ENCODE measurements at regions not wholly inside any gene's neighbourhood (a gene's known extent, or its start where the extent isn't known, plus 50 kb on each side); places are given as distances from the start of the nearest gene placed in this dataset.

DNA sequence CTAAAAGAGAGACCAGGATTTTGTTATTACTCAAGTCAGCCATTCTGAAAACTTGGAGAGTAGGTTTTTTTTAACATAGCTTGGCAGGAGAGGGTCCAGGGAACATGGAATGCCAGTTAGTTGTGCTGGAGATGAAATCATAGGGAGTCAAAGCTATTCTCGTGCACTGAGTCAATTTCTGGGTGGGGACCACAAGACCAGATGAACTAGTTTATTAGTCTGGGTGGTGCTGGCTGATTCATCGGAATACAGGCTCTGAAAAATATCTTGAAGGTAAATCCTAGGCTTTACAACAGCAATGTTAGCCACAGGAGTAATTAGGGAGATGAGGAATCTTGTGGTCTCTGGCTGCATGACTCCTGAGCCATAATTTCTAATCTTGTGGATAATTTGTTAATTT is 921.4 kb downstream of the TRIB2 start:
- ChIA-PET POLR2A (no interaction called here), CTCF (no interaction called here)
- no peak for TF ChIP-seq ZNF571 (tag by site-specific recombination; IDR thresholded peaks at IDR 0.05)
- TF ChIP-seq GLI2 (tag by site-specific recombination; IDR thresholded peaks at IDR 0.05; ENCODE audit: borderline replicate concordance, low read depth): no peak
- TF ChIP-seq, protein P1, sequence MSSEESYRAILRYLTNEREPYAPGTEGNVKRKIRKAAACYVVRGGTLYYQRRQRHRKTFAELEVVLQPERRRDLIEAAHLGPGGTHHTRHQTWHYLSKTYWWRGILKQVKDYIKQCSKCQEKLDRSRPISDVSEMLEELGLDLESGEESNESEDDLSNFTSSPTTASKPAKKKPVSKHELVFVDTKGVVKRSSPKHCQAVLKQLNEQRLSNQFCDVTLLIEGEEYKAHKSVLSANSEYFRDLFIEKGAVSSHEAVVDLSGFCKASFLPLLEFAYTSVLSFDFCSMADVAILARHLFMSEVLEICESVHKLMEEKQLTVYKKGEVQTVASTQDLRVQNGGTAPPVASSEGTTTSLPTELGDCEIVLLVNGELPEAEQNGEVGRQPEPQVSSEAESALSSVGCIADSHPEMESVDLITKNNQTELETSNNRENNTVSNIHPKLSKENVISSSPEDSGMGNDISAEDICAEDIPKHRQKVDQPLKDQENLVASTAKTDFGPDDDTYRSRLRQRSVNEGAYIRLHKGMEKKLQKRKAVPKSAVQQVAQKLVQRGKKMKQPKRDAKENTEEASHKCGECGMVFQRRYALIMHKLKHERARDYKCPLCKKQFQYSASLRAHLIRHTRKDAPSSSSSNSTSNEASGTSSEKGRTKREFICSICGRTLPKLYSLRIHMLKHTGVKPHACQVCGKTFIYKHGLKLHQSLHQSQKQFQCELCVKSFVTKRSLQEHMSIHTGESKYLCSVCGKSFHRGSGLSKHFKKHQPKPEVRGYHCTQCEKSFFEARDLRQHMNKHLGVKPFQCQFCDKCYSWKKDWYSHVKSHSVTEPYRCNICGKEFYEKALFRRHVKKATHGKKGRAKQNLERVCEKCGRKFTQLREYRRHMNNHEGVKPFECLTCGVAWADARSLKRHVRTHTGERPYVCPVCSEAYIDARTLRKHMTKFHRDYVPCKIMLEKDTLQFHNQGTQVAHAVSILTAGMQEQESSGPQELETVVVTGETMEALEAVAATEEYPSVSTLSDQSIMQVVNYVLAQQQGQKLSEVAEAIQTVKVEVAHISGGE (tag by site-specific recombination; conservative IDR thresholded peaks at IDR 0.05; ENCODE audit: low read depth): no peak
- no peak for TF ChIP-seq ZNF19 (tag by site-specific recombination; IDR thresholded peaks at IDR 0.05; ENCODE audit: low read depth)
- TF ChIP-seq ZNF768 (tag by site-specific recombination; IDR thresholded peaks at IDR 0.05): no peak
- no peak for TF ChIP-seq ZNF37A (tag by site-specific recombination; IDR thresholded peaks at IDR 0.05)
- TF ChIP-seq OVOL3 (tag by site-specific recombination; IDR thresholded peaks at IDR 0.05): no peak
- TF ChIP-seq, protein P2, sequence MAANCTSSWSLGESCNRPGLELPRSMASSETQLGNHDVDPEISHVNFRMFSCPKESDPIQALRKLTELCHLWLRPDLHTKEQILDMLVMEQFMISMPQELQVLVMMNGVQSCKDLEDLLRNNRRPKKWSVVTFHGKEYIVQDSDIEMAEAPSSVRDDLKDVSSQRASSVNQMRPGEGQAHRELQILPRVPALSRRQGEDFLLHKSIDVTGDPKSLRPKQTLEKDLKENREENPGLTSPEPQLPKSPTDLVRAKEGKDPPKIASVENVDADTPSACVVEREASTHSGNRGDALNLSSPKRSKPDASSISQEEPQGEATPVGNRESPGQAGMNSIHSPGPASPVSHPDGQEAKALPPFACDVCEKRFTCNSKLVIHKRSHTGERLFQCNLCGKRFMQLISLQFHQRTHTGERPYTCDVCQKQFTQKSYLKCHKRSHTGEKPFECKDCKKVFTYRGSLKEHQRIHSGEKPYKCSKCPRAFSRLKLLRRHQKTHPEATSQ (tag by site-specific recombination; IDR thresholded peaks at IDR 0.05): no peak
- no peak for TF ChIP-seq ZBTB7A (tag by site-specific recombination; IDR thresholded peaks at IDR 0.05; ENCODE audit: low read depth)
- no peak for TF ChIP-seq HOXA7 (CRISPR knock-in tag; IDR thresholded peaks at IDR 0.05; ENCODE audit: borderline replicate concordance)
- TF ChIP-seq KLF16 (tag by site-specific recombination; IDR thresholded peaks at IDR 0.05): no peak
- TF ChIP-seq, protein P3, sequence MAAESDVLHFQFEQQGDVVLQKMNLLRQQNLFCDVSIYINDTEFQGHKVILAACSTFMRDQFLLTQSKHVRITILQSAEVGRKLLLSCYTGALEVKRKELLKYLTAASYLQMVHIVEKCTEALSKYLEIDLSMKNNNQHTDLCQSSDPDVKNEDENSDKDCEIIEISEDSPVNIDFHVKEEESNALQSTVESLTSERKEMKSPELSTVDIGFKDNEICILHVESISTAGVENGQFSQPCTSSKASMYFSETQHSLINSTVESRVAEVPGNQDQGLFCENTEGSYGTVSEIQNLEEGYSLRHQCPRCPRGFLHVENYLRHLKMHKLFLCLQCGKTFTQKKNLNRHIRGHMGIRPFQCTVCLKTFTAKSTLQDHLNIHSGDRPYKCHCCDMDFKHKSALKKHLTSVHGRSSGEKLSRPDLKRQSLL (tag by site-specific recombination; IDR thresholded peaks at IDR 0.05): no peak
- TF ChIP-seq ZNF174 (tag by site-specific recombination; IDR thresholded peaks at IDR 0.05): no peak
- no peak for TF ChIP-seq TCF7L2 (IDR thresholded peaks at IDR 0.05; ENCODE audit: borderline replicate concordance, low read depth, low read length)
- no peaks in the 10 kb centered on the region for H3K9me3 ChIP-seq (ENCODE audit: control insufficient read depth, insufficient read depth, low read depth, low read length)
- no peaks in the 10 kb centered on the region for H3K36me3 ChIP-seq (ENCODE audit: control insufficient read depth in 2 of 2, insufficient read depth in 1 of 2, low read length in 2 of 2)
- no peak overlapping the region for H3K27ac ChIP-seq (ENCODE audit: extremely low read depth, low read depth, low read length)
- no peaks in the 10 kb centered on the region for H3K4me1 ChIP-seq (ENCODE audit: control insufficient read depth, insufficient read depth, low read length)
- H3K4me3 ChIP-seq (ENCODE audit: low read depth, low read length): no peak overlapping the region

DNA sequence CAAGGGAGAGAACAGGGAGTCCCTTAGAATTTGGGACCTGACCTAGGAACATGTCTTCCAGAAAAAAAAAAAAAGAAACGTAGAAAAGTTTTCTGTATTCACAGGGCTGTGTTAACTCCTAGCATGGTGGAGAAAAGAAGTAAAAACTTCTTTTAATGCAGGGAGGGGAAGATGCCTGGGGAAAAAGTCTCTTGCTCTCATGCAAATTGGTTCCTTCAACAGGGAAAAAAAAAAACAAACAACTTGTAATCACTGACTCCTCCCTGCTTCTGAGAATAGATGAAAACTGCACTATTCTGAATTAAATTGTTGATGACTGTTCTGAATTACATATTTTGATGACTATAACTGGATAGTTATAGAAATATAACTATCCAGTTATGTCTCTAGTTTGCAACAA is 933.2 kb downstream of the TRIB2 start:
- ChIA-PET POLR2A (no interaction called here), CTCF (no interaction called here)
- no peak overlapping the region for H3K27ac ChIP-seq (ENCODE audit: extremely low read depth, low read depth, low read length)
- H3K4me1 ChIP-seq (ENCODE audit: control insufficient read depth, insufficient read depth, low read length): no peaks in the 10 kb centered on the region
- H3K4me3 ChIP-seq (ENCODE audit: low read depth, low read length): no peak overlapping the region
- H3K9me3 ChIP-seq (ENCODE audit: control insufficient read depth, insufficient read depth, low read depth, low read length): no peaks in the 10 kb centered on the region
- H3K36me3 ChIP-seq (ENCODE audit: control insufficient read depth in 2 of 2, insufficient read depth in 1 of 2, low read length in 2 of 2): no peaks in the 10 kb centered on the region
- TF ChIP-seq, protein P4, sequence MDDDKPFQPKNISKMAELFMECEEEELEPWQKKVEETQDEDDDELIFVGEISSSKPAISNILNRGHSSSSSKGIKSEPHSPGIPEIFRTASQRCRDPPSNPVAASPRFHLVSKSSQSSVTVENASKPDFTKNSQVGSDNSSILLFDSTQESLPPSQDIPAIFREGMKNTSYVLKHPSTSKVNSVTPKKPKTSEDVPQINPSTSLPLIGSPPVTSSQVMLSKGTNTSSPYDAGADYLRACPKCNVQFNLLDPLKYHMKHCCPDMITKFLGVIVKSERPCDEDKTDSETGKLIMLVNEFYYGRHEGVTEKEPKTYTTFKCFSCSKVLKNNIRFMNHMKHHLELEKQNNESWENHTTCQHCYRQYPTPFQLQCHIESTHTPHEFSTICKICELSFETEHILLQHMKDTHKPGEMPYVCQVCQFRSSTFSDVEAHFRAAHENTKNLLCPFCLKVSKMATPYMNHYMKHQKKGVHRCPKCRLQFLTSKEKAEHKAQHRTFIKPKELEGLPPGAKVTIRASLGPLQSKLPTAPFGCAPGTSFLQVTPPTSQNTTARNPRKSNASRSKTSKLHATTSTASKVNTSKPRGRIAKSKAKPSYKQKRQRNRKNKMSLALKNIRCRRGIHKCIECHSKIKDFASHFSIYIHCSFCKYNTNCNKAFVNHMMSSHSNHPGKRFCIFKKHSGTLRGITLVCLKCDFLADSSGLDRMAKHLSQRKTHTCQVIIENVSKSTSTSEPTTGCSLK (tag by site-specific recombination; IDR thresholded peaks at IDR 0.05): no peak
- no peak for TF ChIP-seq REPIN1 (tag by site-specific recombination; IDR thresholded peaks at IDR 0.05; ENCODE audit: low read depth)
- TF ChIP-seq PRDM1 (tag by site-specific recombination; IDR thresholded peaks at IDR 0.05): no peak
- no peak for TF ChIP-seq ZNF2 (tag by site-specific recombination; IDR thresholded peaks at IDR 0.05)
- TF ChIP-seq, protein P5, sequence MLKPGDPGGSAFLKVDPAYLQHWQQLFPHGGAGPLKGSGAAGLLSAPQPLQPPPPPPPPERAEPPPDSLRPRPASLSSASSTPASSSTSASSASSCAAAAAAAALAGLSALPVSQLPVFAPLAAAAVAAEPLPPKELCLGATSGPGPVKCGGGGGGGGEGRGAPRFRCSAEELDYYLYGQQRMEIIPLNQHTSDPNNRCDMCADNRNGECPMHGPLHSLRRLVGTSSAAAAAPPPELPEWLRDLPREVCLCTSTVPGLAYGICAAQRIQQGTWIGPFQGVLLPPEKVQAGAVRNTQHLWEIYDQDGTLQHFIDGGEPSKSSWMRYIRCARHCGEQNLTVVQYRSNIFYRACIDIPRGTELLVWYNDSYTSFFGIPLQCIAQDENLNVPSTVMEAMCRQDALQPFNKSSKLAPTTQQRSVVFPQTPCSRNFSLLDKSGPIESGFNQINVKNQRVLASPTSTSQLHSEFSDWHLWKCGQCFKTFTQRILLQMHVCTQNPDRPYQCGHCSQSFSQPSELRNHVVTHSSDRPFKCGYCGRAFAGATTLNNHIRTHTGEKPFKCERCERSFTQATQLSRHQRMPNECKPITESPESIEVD (tag by site-specific recombination; IDR thresholded peaks at IDR 0.05): no peak
- TF ChIP-seq ZNF133 (tag by site-specific recombination; IDR thresholded peaks at IDR 0.05): no peak
- no peak for TF ChIP-seq RBAK (tag by site-specific recombination; IDR thresholded peaks at IDR 0.05)
- no peak for TF ChIP-seq ZNF530 (tag by site-specific recombination; IDR thresholded peaks at IDR 0.05; ENCODE audit: low read depth)
- TF ChIP-seq KLF16 (tag by site-specific recombination; IDR thresholded peaks at IDR 0.05): no peak
- no peak for TF ChIP-seq ZNF600 (tag by site-specific recombination; IDR thresholded peaks at IDR 0.05)
- TF ChIP-seq ZSCAN16 (tag by site-specific recombination; IDR thresholded peaks at IDR 0.05): no peak
- no peak for TF ChIP-seq ZNF175 (tag by site-specific recombination; IDR thresholded peaks at IDR 0.05)
- TF ChIP-seq ZNF514 (tag by site-specific recombination; IDR thresholded peaks at IDR 0.05): no peak
- TF ChIP-seq MYNN (tag by site-specific recombination; IDR thresholded peaks at IDR 0.05; ENCODE audit: borderline replicate concordance): no peak
